Amniotic stem cell (primary cell): ENCODE measurements at regions not wholly inside any gene's neighbourhood (a gene's known extent, or its start where the extent isn't known, plus 50 kb on each side); places are given as distances from the start of the nearest gene placed in this dataset.

Experiments used
- DNase-seq: peaks from one replicate; lab custom pipeline; 2025; lab: John Stamatoyannopoulos, UW

- DNase-seq: no peak
Measured at GRCh38 chr6:56377295-56377694, 129.9 kb upstream of the COL21A1 start.

GRCh38 chr6:56375806-56376205 is 128.4 kb upstream of the COL21A1 start:
- DNase-seq: no peak

DNA sequence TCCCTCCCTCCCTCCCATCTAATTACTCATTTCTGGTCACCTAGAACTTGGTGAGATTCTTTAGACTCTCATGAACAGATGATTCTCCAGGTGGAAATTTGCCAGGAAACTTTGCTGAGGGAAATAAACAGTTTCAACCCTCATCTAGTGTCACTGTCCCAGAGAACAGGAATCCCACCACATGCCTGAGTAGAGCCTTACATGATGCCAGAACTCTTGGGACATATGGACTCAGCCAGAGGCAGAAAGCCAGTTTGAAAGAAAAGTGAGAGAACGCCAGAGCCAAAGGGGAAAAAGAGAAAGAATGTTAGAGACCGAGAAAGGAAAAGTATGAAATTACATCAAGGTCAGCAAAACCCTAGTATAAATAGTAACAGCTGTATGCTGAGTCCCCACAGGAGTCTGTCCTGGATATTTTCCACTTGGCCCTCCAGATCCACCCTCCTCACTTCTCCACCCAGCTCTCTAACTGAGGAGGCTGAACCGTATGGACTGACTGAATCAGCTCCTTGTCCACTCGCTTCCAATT is 127.5 kb upstream of the COL21A1 start:
- no peak for DNase-seq

- no peak for DNase-seq
Measured at GRCh38 chr6:56372406-56372995, 125.1 kb upstream of the COL21A1 start.

DNA sequence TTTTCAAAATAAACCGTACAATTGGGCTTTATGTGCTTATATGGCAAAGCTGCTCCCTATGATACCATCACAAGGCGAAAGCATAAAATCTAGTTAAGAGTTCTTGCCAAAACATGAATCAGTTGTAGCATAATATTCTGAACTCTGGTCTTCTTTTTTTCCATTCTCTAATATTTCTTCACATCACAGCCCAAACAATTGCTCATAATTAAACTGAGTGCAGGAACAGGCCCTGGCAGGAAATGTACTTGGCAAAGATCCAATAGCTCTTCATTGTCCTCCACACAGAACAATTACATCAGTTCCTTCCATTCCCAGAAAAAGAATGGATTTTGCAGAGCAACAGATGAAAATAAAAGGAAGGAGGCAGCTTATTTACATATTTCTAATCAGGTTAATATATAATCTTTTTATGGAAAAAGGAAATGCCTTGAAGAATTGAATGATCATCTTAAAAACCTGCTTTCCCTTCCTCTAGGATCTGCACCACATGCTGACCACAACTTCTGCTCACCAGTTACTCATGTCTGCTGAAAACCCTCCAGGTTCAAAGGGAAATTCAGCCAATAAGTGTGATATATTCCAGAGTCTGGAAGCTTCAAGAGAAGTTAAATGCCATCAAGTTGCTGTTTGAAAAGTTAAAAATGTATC is 123.3 kb upstream of the COL21A1 start:
- peak; percentile 35 for DNase-seq

- DNase-seq: peak; percentile 17
Measured at GRCh38 chr6:56370127-56370540, 122.8 kb upstream of the COL21A1 start.

DNA sequence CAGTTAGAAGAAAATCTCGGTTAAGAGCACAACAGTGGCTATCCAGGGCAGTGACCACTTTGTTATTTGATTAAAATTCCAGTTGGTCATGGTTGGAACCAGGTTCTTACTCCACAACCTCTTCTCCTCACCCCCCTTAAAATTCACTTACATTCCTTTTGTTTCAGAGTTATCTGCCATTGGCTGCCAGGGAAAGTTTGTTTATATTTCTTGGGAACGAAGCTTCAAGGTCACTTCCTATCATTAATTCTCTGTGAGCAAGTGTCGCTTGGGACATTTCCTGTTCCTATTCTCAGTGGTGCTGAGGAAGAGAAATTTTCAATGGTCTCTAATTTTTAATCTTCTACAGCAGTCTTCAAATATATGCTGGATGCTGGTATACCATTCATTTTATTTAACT is 121.1 kb upstream of the COL21A1 start:
- DNase-seq: no peak

DNA sequence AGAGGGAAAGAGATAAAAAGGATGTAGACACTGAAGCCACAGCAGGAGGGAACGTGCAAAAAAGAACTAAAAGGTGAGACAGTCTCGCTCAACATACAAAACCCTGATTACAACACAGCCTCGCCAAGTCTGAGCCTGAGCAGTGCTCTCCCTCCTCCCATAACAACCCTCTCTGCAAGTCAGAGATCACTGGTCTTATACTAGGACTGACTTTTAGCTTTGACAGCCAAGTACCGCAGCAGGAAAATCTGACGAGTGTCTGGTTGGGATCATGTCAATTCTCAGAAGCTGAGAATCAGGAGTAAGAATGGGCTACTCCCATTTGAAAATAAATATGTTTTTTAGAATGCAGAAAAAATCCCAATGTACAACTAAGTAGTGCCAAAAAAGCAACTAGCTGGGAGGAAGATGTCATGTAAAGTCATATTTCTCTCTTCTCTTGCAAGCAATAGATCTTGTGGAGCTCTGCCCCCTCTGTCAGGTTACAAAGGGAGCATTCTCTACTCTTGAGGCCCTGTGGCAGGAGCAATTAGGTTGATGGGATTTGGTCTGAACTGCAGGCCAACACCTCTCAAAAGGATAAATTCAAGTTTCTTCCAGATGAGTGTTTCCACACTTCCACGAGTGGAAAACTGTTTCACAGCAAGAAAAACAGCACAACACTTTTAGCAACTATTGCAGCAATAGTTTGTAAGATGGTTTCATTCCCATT is 118.9 kb upstream of the COL21A1 start:
- no peak for DNase-seq

GRCh38 chr6:56364827-56365339 is 117.5 kb upstream of the COL21A1 start:
- peak; percentile 29 for DNase-seq

GRCh38 chr6:56364431-56364826 is 117.0 kb upstream of the COL21A1 start:
- DNase-seq: no peak

DNA sequence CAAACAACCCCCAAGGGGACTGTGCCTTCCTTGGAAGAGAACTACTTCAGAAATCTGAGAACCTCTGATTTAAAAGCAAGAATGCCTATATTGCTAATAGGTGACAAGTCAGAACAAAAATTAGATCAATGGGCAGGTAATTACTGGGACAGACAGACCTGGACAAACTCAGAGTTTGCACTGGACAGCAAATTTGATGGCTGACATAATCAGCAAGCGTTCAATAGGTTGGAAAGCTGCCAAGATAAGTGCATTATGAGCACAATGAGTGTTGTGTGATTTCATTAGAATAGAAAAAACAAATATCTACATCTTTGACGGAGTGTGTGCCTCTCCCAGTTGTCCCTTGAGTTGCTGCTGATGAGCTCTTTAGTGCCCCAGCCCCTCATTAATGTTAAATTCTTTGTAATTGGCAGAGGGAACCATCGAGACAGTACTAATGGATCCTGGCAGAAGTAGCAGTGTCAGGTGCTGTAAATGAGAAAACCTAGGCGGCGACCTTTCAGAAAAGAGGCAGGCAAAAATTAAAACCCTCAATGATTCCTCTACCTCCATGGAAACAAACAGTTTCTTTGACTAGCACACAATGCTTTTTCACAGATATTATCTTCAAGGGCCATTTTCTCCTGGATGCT is 116.5 kb upstream of the COL21A1 start:
- DNase-seq: no peak

DNA sequence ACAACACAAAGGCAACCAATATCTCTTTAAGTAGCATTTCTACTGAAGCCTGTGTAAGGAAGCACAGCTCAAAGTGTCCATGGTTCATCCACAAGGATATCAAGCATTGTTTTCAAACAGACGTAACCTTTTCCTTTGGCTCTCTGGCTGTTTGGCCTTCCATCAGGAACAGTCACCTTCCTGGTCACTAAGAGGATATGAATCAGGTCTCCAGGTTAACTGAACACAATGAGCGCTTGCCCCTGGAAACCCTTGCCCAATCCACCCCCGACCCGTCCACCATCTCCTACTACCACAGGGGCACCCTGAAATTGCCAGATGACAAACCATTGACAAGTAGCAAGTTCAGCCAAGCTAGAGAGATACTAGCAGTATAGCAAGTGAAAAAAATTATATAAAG is 114.4 kb upstream of the COL21A1 start:
- DNase-seq: no peak

DNA sequence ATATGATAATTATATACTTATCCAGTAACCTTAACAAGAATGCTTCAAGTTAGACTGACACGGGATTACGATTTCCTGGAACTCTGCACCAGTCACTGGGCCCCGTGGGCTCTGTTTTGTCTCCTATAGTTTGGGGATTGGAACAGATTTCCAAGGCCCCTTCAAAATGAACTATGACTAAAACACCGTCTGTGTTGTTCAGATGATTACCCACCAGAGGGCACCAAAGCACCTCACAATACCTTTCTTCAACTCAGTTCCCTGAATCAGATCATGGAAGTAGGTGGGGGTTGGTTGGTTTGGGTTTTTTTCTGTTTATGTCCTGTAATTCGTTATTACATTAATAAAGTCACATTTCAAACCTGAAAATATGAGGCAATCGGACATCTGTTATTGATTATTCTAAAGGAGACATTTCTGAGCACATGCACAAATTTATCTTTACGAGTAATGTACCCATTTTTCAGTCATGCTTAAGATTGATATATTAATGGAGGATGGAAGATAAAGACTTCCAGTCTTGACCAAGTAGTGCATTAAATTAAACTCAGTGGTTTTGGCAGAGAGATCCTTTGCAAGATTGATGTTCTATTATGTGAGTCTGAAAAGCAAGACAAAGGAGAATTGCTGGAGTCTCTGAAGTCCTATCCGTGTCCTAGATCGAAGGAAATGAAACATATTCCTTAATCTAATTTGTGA is 112.0 kb upstream of the COL21A1 start:
- peak; percentile 25 for DNase-seq

GRCh38 chr6:56357616-56358373 is 110.4 kb upstream of the COL21A1 start:
- DNase-seq: no peak

- no peak for DNase-seq
Measured at GRCh38 chr6:56356426-56356825, 109.0 kb upstream of the COL21A1 start.

- no peak for DNase-seq
Measured at GRCh38 chr6:56353860-56354259, 106.5 kb upstream of the COL21A1 start.

DNA sequence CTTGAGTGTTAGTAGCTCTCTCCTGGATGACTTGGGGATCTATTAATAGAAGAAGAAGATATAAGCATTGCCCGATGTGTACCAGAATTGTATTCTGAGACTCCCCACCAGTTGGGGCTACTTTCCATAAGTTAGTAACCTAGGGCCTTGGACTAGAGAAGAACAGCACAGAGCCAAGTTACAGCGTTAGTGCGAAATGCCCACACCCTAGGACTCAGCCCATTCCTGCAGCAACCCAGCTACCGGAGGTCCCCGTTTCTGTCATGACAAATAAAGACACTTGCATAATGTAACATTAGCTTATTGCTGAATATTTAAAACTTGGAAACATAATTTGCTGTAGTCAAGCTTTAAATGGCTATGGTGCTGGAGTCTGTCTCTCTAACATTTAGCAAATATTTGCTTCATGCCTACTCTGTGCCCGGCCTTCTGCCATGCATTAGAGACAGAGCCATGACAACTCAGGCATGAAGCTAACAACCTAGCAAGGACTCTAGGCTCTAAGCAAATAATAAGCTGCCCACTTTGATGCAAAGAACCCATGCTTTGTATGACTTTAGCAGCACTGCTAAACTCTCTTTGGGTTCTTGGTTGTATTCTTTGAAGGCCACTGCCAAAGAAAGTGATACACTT is 103.4 kb upstream of the COL21A1 start:
- DNase-seq: no peak

GRCh38 chr6:56349194-56349593 is 101.8 kb upstream of the COL21A1 start:
- DNase-seq: no peak

GRCh38 chr6:56348578-56348977 is 101.2 kb upstream of the COL21A1 start:
- DNase-seq: no peak

DNA sequence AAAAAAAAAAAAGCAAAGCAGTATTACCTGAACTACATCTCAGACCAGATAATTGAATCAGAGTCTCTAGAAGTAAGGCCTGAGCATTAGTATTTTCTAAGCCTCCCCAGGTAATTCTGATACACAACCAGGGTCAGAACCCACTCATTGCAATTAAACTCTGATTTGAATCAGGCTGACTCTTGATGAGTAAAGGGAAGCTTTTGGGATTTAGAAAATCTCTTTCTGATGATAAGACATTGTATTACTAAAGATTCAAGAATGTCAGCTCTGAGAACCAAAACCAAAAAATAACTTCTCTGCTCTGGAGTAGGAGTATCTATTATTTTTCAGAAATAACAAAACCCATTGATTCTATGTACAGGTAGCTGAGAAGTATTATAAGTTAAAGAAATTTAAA is 100.1 kb upstream of the COL21A1 start:
- no peak for DNase-seq

GRCh38 chr6:56346958-56347357 is 99.6 kb upstream of the COL21A1 start:
- no peak for DNase-seq
